ENCODE measurements at regions not wholly inside any gene's neighbourhood (a gene's known extent, or its start where the extent isn't known, plus 50 kb on each side); places are given as distances from the start of the nearest gene placed in this dataset.
"Not testable (repeated sequence)": the region's sequence is repeated elsewhere in the genome, so short reads cannot be mapped to it uniquely, and the experiment has no call there.

DNA sequence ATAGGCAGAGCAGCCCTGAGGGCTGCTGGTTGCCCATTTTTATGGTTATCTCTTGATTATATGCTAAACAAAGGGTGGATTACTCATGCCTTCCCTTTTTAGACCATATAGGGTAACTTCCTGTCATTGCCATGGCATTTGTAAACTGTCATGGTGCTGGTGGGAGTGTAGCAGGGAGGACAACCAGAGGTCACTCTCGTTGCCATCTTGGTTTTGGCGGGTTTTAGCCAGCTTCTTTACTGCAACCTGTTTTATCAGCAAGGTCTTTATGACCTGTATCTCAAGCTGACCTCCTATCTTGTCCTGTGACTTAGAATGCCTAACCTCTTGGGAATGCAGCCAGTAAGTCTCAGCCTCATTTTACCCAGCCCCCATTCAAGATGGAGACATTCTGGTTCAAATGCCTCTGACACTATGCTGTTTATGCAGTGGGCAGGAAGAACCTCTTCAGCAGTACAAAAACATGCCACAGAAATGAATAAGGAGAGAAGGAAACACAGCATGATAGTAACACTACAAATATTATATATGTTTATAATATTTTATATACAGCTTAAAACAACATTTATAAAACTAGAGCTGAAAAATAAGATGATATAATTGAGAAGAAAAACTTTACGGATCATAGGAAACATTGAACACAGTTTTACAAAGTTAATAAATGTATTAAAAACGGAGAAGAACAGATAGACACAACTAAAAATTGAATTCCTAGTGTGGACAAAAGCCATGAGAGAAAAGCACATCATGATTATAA is 58.9 kb upstream of the SAMD5 start:
- no peaks in the 10 kb centered on the region for H3K36me3 Mint-ChIP-seq (ENCODE audit: insufficient read depth, unreplicated experiment)
- Histone ChIP-seq H3K27me3 (replicated peaks; ENCODE audit: control insufficient read depth, insufficient read depth, low read length) (no peaks in the 10 kb centered on the region), H3K4me3 (ENCODE audit: low read depth, low read length) (no peak overlapping the region), H3K9me3 (no peaks in the 10 kb centered on the region), H3K4me1 (no peaks in the 10 kb centered on the region), H3K36me3 (ENCODE audit: control insufficient read depth, insufficient read depth, low read length) (no peaks in the 10 kb centered on the region)
- no peak for TF ChIP-seq CTCF (IDR thresholded peaks at IDR 0.05; ENCODE audit: insufficient read depth in 1 of 2, low read depth in 1 of 2, low read length in 1 of 2, severe bottlenecking in 1 of 2, unreplicated experiment in 1 of 2)
- intact Hi-C loops (cut with micrococcal nuclease; ENCODE audit: unreplicated experiment), result no loop called here
- H3K4me1 Mint-ChIP-seq (ENCODE audit: low read depth, unreplicated experiment), result no peaks in the 10 kb centered on the region
- H3K27me3 Mint-ChIP-seq (ENCODE audit: insufficient read depth, unreplicated experiment), result peaks cover 4% of the 10 kb centered on the region
- H3K4me3 Mint-ChIP-seq (ENCODE audit: unreplicated experiment), result no peak overlapping the region
- no peak for DNase-seq
- no TSS peak for BruUV-seq (replicated peaks)
- ChIA-PET POLR2A (no interaction called here), CTCF (no interaction called here)
- H3K27ac Mint-ChIP-seq (ENCODE audit: unreplicated experiment), result no peak overlapping the region
- no peaks in the 10 kb centered on the region for H3K9me3 Mint-ChIP-seq (ENCODE audit: unreplicated experiment)

GRCh38 chr6:147453361-147453760 is 55.1 kb upstream of the SAMD5 start:
- intact Hi-C loops (cut with micrococcal nuclease; ENCODE audit: unreplicated experiment), result no loop called here
- ChIA-PET CTCF (no interaction called here), POLR2A (no interaction called here)
- peaks cover 6% of the 10 kb centered on the region for H3K27me3 Mint-ChIP-seq (ENCODE audit: insufficient read depth, unreplicated experiment)
- H3K27ac Mint-ChIP-seq (ENCODE audit: unreplicated experiment), result no peak overlapping the region
- Histone ChIP-seq H3K36me3 (ENCODE audit: control insufficient read depth, insufficient read depth, low read length) (no peaks in the 10 kb centered on the region), H3K4me3 (ENCODE audit: low read depth, low read length) (no peak overlapping the region), H3K27me3 (replicated peaks; ENCODE audit: control insufficient read depth, insufficient read depth, low read length) (no peaks in the 10 kb centered on the region), H3K4me1 (no peaks in the 10 kb centered on the region), H3K9me3 (0 out of 2 replicates have a peak, but pooled peaks cover 3% of the 10 kb centered on the region)
- DNase-seq, result no peak
- no TSS peak for BruUV-seq (replicated peaks)
- TF ChIP-seq CTCF (IDR thresholded peaks at IDR 0.05; ENCODE audit: insufficient read depth in 1 of 2, low read depth in 1 of 2, low read length in 1 of 2, severe bottlenecking in 1 of 2, unreplicated experiment in 1 of 2), result no peak
- no peaks in the 10 kb centered on the region for H3K9me3 Mint-ChIP-seq (ENCODE audit: unreplicated experiment)
- H3K4me3 Mint-ChIP-seq (ENCODE audit: unreplicated experiment), result no peak overlapping the region
- no peaks in the 10 kb centered on the region for H3K36me3 Mint-ChIP-seq (ENCODE audit: insufficient read depth, unreplicated experiment)
- no peaks in the 10 kb centered on the region for H3K4me1 Mint-ChIP-seq (ENCODE audit: low read depth, unreplicated experiment)

DNA sequence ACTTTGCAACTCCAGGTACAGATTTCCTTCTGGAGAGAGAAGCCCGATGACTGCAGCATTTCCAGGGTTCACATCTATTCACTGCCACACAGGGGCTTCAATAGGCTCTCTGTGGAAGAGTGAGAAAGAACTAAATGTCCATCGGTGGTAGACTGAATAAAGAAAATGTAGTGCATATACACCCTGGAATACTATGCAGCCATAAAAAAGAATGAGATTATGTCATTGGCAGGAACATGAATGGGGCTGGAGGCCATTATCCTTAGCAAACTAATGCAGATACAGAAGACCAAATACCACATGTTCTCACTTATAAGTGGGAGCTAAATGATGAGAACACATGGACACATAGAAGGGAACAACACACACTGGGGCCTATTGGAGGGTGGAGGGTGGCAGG is 53.6 kb upstream of the SAMD5 start:
- POLR2A ChIA-PET; H3K4me1 Mint-ChIP-seq (ENCODE audit: low read depth, unreplicated experiment); H3K4me3 ChIP-seq (ENCODE audit: low read depth, low read length); H3K9me3 Mint-ChIP-seq (ENCODE audit: unreplicated experiment); H3K36me3 Mint-ChIP-seq (ENCODE audit: insufficient read depth, unreplicated experiment); BruUV-seq (replicated peaks); intact Hi-C loops (cut with micrococcal nuclease; ENCODE audit: unreplicated experiment); H3K27ac Mint-ChIP-seq (ENCODE audit: unreplicated experiment); H3K36me3 ChIP-seq (ENCODE audit: control insufficient read depth, insufficient read depth, low read length); DNase-seq; H3K9me3 ChIP-seq; H3K27me3 Mint-ChIP-seq (ENCODE audit: insufficient read depth, unreplicated experiment); H3K4me3 Mint-ChIP-seq (ENCODE audit: unreplicated experiment); H3K4me1 ChIP-seq; CTCF ChIA-PET; H3K27me3 ChIP-seq (replicated peaks; ENCODE audit: control insufficient read depth, insufficient read depth, low read length): not testable (repeated sequence)

Data from Caco-2 (cell line).